H9 (cell line): ENCODE measurements at regions not wholly inside any gene's neighbourhood (a gene's known extent, or its start where the extent isn't known, plus 50 kb on each side); places are given as distances from the start of the nearest gene placed in this dataset.

Experiments used
- DNase-seq: peaks from one replicate; pipeline ENCODE4 v3.0.0-alpha.2; 2017
- H2AFZ ChIP-seq: one replicate; pipeline ENCODE4 v1.6.1; 2013; ENCODE audit warnings: mild to moderate bottlenecking, low read length, control low read depth, moderate library complexity
- H2AK5ac ChIP-seq: 2 replicates; pipeline ENCODE4 v1.6.1; 2013; ENCODE audit warnings: low read length, control low read depth, mixed read lengths; ENCODE audit not compliant: insufficient read length
- H2BK120ac ChIP-seq: one replicate; pipeline ENCODE4 v1.6.1; 2013; ENCODE audit warnings: low read depth, mild to moderate bottlenecking, low read length, control low read depth, inconsistent platforms; ENCODE audit not compliant: poor library complexity, severe bottlenecking
- H2BK12ac ChIP-seq: 2 replicates; pipeline ENCODE4 v1.6.1; 2013; ENCODE audit warnings: low read length, control low read depth, mixed read lengths, low read depth; ENCODE audit not compliant: insufficient read length
- H2BK15ac ChIP-seq: 2 replicates; pipeline ENCODE4 v1.6.1; 2013; ENCODE audit warnings: low read depth, low read length, control low read depth
- H2BK20ac ChIP-seq: one replicate; pipeline ENCODE4 v1.6.1; 2013; ENCODE audit warnings: low read depth, mild to moderate bottlenecking, low read length, control low read depth, inconsistent platforms; ENCODE audit not compliant: poor library complexity, severe bottlenecking
- H2BK5ac ChIP-seq: 2 replicates; pipeline ENCODE4 v1.6.1; 2013; ENCODE audit warnings: low read length, control low read depth, mixed read lengths; ENCODE audit not compliant: insufficient read length
- H3K14ac ChIP-seq: 2 replicates; pipeline ENCODE4 v1.6.1; 2013; ENCODE audit warnings: low read length, control low read depth; ENCODE audit not compliant: insufficient read depth
- H3K18ac ChIP-seq: 2 replicates; pipeline ENCODE4 v1.6.1; 2013; ENCODE audit warnings: low read depth, mild to moderate bottlenecking, mixed read lengths, low read length, control low read depth; ENCODE audit not compliant: insufficient read length
- H3K23ac ChIP-seq: 2 replicates; pipeline ENCODE4 v1.6.1; 2013; ENCODE audit warnings: low read length, control low read depth, mixed read lengths, low read depth; ENCODE audit not compliant: insufficient read length
- H3K23me2 ChIP-seq: 2 replicates; pipeline ENCODE4 v1.6.1; 2013; ENCODE audit warnings: low read depth, mild to moderate bottlenecking, mixed read lengths, low read length, control low read depth; ENCODE audit not compliant: insufficient read length, poor library complexity, severe bottlenecking
- H3K27ac ChIP-seq: 2 replicates; pipeline ENCODE4 v1.5.1; 2013; ENCODE audit warnings: low read length, control low read depth, mixed read lengths, low read depth; ENCODE audit not compliant: insufficient read length
- H3K27me3 ChIP-seq: 2 replicates; pipeline ENCODE4 v1.6.1; 2013; ENCODE audit warnings: low read length, control low read depth, inconsistent platforms; ENCODE audit not compliant: insufficient read depth
- H3K4ac ChIP-seq: 2 replicates; pipeline ENCODE4 v1.6.1; 2013; ENCODE audit warnings: low read depth, mild to moderate bottlenecking, control low read depth, inconsistent platforms, low read length, moderate library complexity
- H3K4me1 ChIP-seq: 2 replicates; pipeline ENCODE4 v1.6.1; 2013; ENCODE audit warnings: low read length, control low read depth, inconsistent platforms; ENCODE audit not compliant: insufficient read depth
- H3K4me2 ChIP-seq: 2 replicates; pipeline ENCODE4 v1.6.1; 2013; ENCODE audit warnings: low read length, control low read depth, mixed read lengths; ENCODE audit not compliant: insufficient read length, insufficient read depth
- H3K56ac ChIP-seq: 2 replicates; pipeline ENCODE4 v1.6.1; 2013; ENCODE audit warnings: low read depth, mild to moderate bottlenecking, mixed read lengths, low read length, control low read depth; ENCODE audit not compliant: insufficient read length
- H3K79me1 ChIP-seq: 2 replicates; pipeline ENCODE4 v1.6.1; 2013; ENCODE audit warnings: low read depth, mild to moderate bottlenecking, moderate library complexity, low read length, control low read depth, inconsistent platforms; ENCODE audit not compliant: insufficient read depth, poor library complexity, severe bottlenecking
- H3K79me2 ChIP-seq: 2 replicates; pipeline ENCODE4 v1.6.1; 2013; ENCODE audit warnings: low read length, control low read depth, inconsistent platforms; ENCODE audit not compliant: insufficient read depth
- H3K9ac ChIP-seq: 2 replicates; pipeline ENCODE4 v1.6.1; 2013; ENCODE audit warnings: low read length, control low read depth, mixed read lengths; ENCODE audit not compliant: insufficient read length; ENCODE audit errors: extremely low read depth
- H3K9me3 ChIP-seq: one replicate; pipeline ENCODE4 v1.6.1; 2013; ENCODE audit warnings: low read depth, low read length, inconsistent platforms; ENCODE audit not compliant: control insufficient read depth
- H3T11ph ChIP-seq: one replicate; pipeline ENCODE4 v1.6.1; 2013; ENCODE audit warnings: mild to moderate bottlenecking, low read length, control low read depth, inconsistent platforms
- H4K20me1 ChIP-seq: one replicate; pipeline ENCODE4 v1.6.1; 2013; ENCODE audit not compliant: control insufficient read depth, insufficient read length, insufficient read depth
- H4K5ac ChIP-seq: 2 replicates; pipeline ENCODE4 v1.6.1; 2013; ENCODE audit warnings: low read depth, mild to moderate bottlenecking, mixed read lengths, low read length, control low read depth; ENCODE audit not compliant: insufficient read length
- H4K8ac ChIP-seq: replicated peaks from 2 replicates; pipeline ENCODE4 v1.6.1; 2013; ENCODE audit warnings: low read length, control low read depth, mixed read lengths, low read depth; ENCODE audit not compliant: insufficient read length
- H4K91ac ChIP-seq: 2 replicates; pipeline ENCODE4 v1.6.1; 2013; ENCODE audit warnings: low read depth, mild to moderate bottlenecking, moderate library complexity, mixed read lengths, low read length, control low read depth; ENCODE audit not compliant: insufficient read length
- H3K27ac Mint-ChIP-seq, 3 experiments: 2 replicates in 2 of 3; 3 replicates in 1 of 3; pipeline ENCODE4 v1.8.0; 2020 to 2021; ENCODE audit warnings: mixed read lengths in 3 of 3, mild to moderate bottlenecking in 1 of 3, moderate library complexity in 1 of 3
- H3K27me3 Mint-ChIP-seq: 2 replicates; pipeline ENCODE4 v1.8.0; 2021; ENCODE audit warnings: low read depth, mild to moderate bottlenecking, moderate library complexity, mixed read lengths
- H3K36me3 Mint-ChIP-seq, 3 experiments: 2 replicates in 2 of 3; 3 replicates in 1 of 3; pipeline ENCODE4 v1.8.0; 2020 to 2021; ENCODE audit warnings: low read depth in 3 of 3, mixed read lengths in 3 of 3; ENCODE audit not compliant: insufficient read depth in 1 of 3
- H3K4me1 Mint-ChIP-seq, 2 experiments: 2 replicates each; pipeline ENCODE4 v1.8.0; 2020; ENCODE audit warnings: mixed read lengths in 2 of 2
- H3K4me3 Mint-ChIP-seq, 2 experiments: 2 replicates in 1 of 2; 3 replicates in 1 of 2; pipeline ENCODE4 v1.8.0; 2020 to 2021; ENCODE audit warnings: mild to moderate bottlenecking in 2 of 2, mixed read lengths in 2 of 2, moderate library complexity in 1 of 2
- H3K9me3 Mint-ChIP-seq, 2 experiments: 2 replicates in 1 of 2; 3 replicates in 1 of 2; pipeline ENCODE4 v1.8.0; 2020; ENCODE audit warnings: mild to moderate bottlenecking in 2 of 2, mixed read lengths in 2 of 2, moderate library complexity in 1 of 2
- CTCF ChIP-seq: fragments of 200-600 bp; sonication (generic); conservative IDR thresholded peaks from 3 replicates; pipeline ENCODE4 v1.8.0; 2021; ENCODE audit warnings: antibody characterized with exemption, mild to moderate bottlenecking
- WGBS: extraction: QIAGEN DNeasy Blood & Tissue Kit; methylation state at CpG from one replicate; pipeline ENCODE4 v1.1.7; 2013; ENCODE audit warnings: missing lambda C conversion rate, low lambda C conversion rate, mixed read lengths; ENCODE audit not compliant: insufficient read length; ENCODE audit errors: extremely low coverage; 5-methylcytosine and 5-hydroxymethylcytosine counted together

- H3K27me3 ChIP-seq: no peaks in the 10 kb centered on the region; the same call in 1 of the 2 replicates
- H3K4me1 Mint-ChIP-seq: no peaks in the 10 kb centered on the region
- no peak overlapping the region for H3K23ac ChIP-seq
- H3K36me3 Mint-ChIP-seq: no peaks in the 10 kb centered on the region
- no peak for DNase-seq
- no peak overlapping the region for H3K56ac ChIP-seq
- no peak overlapping the region for H3K4ac ChIP-seq
- H3K27ac Mint-ChIP-seq: no peak overlapping the region
- no peaks in the 10 kb centered on the region for H3K79me1 ChIP-seq
- H2AFZ ChIP-seq: no peak overlapping the region
- no peaks in the 10 kb centered on the region for H3K9me3 ChIP-seq
- peaks cover 18% of the 10 kb centered on the region for H3K27me3 Mint-ChIP-seq
- no peak overlapping the region for H4K8ac ChIP-seq
- no peak overlapping the region for H2BK15ac ChIP-seq
- no peak overlapping the region for H4K91ac ChIP-seq
- no peak overlapping the region for H3T11ph ChIP-seq
- no peaks in the 10 kb centered on the region for H3K79me2 ChIP-seq
- no peak overlapping the region for H3K9ac ChIP-seq
- H2BK5ac ChIP-seq: no peak overlapping the region
- H4K20me1 ChIP-seq: no peaks in the 10 kb centered on the region
- no peaks in the 10 kb centered on the region for H3K4me1 ChIP-seq
- H3K18ac ChIP-seq: no peak overlapping the region
- no peak overlapping the region for H3K4me3 Mint-ChIP-seq
- H3K27ac ChIP-seq: no peak overlapping the region
- no peak for TF ChIP-seq CTCF
- H3K4me2 ChIP-seq: no peak overlapping the region
- H2BK120ac ChIP-seq: no peak overlapping the region
- H2BK12ac ChIP-seq: no peak overlapping the region
- H2AK5ac ChIP-seq: no peak overlapping the region
- H3K23me2 ChIP-seq: no peaks in the 10 kb centered on the region
- no peak overlapping the region for H4K5ac ChIP-seq
- no CpG with 5 or more reads among the region's 8 CpGs for WGBS
- H2BK20ac ChIP-seq: no peak overlapping the region
- H3K9me3 Mint-ChIP-seq: no peaks in the 10 kb centered on the region; a peak in 1 of 5 replicates
- no peak overlapping the region for H3K14ac ChIP-seq
Observed at GRCh38 chr2:239554766-239555570, 154.1 kb upstream of the HDAC4 start.
